Hematopoietic multipotent progenitor cell treated with erythropoietin and hydrocortisone succinate and interleukin-3 and kit ligand, for 8 days (in vitro differentiated cells): ENCODE measurements at regions not wholly inside any gene's neighbourhood (a gene's known extent, or its start where the extent isn't known, plus 50 kb on each side); places are given as distances from the start of the nearest gene placed in this dataset.
"Not testable (repeated sequence)": the region's sequence is repeated elsewhere in the genome, so short reads cannot be mapped to it uniquely, and the experiment has no call there.

Experiments used
- DNase-seq: peaks from one replicate; pipeline ENCODE4 v3.0.0-alpha.2; 2015

DNA sequence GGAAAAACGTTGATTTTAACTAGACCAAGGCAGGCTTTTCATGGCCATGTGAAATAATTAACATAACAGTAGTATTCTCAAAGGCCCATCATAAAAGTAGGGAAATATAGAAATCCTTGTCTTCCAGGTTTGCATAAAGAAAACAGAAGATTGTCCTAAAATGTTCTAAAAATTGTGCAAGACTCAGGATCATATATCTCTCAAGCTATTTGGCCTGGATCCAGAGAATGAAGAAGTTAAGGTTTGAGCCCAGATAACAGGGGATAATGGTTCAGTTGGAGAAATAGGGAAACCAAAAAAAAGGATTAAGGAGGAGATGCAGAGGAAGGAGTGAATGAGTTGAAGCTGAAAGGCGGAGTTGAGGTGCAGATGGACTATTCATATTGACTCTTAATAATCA lies 555.5 kb upstream of the NR5A2 start:
- no peak for DNase-seq

DNA sequence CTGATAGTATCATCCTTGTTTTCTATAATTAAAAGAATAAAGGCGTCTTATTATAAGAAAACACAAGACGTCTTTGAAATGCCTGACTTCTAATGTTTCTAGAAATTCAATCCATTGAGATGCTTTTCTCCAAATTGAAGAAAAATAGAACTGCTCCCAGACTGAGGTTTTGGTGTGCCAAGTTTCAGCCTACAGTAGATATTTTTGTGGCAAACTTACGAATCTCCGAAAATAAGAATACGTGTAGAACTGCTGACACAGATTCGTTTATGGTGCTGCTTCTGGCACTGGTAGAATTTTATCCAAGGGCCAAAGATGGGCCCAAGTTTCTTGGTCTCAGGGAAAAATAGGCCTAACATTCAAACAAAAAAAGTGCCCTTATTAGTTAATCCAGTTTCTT lies 554.5 kb upstream of the NR5A2 start:
- DNase-seq, result no peak

DNA sequence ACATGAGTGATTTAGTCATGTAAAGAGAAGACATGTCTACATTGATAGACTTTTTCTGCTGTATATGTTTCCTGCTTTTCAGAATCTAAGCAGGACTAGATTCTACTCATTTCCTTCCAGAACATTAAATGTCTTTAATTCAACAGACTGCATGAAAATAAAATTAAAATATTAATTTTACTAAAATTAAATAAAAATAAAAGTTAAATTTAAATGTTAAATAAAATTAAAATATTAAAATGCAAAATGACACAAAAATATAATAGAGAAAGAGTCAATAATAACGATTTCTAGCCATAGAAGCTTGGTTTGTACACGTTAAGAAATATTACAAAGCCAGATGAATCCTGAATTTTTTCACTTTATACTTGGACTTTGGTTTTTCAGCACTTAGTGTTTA lies 552.8 kb upstream of the NR5A2 start:
- DNase-seq, result no peak

DNA sequence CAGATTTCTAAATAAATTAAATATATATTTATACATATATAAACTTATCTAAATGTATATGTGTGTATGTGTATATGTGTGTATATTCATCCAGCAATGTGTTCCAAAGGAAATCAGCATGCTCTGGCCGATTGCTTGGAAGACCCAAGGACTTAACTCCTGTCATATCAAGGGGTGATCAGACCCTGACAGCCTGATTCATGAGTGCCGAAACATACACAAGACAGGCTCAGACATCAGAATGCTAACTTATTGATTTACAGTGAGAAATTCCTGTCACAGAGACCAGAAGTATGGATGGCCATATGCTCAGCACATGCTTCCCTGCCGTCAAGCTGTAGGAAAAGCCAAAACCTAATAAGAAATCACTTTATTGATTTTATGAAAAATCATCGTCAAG lies 545.1 kb upstream of the NR5A2 start:
- DNase-seq, result no peak

DNA sequence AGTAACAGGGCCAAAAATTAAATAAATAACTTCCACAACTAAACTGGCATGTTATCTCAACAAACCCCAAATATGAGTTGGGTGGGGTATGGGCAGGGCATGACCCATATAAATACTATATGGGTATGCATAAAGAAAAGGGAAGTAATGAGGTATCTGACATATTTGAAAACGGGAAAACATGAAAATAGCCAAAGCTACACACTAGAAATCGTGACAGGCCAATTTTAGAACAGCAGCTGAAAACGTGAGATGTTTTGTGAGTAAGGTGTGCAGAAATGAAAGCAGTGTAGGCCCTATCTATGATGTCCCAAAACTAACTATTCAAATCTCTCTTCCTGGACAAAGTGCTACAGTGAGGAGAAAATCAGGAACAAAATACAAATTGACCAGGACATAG lies 537.9 kb upstream of the NR5A2 start:
- DNase-seq, result no peak

DNA sequence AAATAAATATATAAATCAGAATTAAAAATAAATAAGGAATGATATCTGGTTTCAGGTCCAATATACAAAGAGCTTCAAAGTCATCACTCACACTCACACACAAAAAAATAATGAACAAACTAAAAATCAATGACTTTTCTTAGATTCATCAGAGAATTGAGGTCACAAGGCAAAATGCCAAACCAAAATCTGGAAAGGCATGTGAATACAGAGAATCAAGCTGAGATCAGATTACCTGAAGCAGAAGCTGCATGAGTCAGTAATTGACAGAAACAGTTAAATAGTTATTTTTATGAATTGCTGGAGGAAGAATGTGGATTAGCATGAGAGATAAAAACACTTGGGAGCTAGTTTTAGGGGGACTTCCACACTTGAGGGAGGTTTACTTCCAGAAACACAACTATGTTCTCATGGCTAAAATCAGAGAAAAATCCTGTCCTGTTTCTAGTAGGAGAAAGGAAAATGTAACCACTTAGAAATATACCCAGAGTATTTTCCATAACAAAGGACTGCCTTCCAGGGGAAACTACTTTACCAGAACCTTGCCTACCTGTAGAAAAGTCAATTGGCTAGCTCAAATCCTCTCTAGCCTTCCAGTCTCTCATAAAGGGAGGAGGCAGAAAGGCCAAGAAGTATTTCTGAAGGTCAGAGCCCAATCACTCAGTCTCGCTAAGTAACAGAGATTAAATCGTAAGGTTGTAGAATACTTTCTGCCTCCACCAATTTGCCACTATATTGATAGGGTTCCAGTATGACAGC lies 536.6 kb upstream of the NR5A2 start:
- DNase-seq, result no peak

DNA sequence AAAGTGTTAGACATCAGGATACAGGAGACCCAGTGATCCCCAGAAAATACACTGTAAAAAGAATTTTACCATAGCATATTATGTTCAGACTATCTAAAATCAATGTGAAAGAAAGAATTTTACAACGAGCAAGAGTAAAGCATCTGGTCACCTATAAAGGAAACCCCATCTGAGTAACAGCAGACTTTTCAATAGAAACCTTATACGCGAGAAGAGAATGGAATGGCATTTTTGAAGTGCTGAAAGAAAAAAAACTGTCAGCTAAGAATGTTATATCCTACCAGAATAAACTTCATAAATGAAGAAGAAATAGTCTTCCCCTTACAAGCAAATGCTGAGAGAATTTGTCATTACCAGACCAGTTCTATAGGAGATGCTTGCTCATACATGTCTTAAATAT lies 532.1 kb upstream of the NR5A2 start:
- DNase-seq, result no peak

DNA sequence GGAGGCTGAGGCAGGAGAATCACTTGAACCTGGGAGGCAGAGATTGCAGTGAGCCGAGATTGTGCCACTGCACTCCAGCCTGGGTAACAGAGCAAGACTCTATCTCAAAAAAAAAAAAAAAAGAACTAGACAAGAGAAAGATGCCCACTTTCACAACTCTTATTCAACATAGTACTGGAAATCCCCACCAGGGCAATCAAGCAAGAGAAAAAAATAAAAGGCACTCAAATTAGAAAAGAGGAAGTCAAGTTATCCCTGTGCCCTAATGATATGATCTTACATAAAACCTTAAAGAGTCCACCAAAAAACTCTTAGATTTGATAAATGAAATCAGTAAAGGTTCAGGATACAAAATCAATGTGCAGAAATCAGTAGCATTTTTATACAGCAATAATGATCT lies 528.7 kb upstream of the NR5A2 start:
- not testable (repeated sequence) for DNase-seq

DNA sequence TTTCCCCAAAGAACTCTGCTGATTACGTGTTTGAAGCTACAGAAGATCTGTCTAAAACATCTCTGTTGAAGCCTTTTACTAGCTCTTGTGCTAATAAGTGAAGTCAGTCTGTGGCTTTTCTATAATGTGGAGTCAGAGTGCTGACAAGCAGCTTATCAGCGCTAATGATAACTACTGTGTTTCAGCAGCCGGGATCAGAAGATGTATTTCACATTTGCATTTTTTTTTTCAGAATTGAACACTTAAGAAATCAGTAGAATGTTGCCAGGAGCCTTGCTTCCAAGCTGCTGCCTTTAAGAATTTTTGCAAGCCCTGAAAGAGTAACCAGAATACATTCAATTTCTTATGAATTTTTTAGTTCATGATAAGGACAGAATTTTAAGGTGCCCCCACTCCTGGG lies 519.4 kb upstream of the NR5A2 start:
- DNase-seq, result no peak

DNA sequence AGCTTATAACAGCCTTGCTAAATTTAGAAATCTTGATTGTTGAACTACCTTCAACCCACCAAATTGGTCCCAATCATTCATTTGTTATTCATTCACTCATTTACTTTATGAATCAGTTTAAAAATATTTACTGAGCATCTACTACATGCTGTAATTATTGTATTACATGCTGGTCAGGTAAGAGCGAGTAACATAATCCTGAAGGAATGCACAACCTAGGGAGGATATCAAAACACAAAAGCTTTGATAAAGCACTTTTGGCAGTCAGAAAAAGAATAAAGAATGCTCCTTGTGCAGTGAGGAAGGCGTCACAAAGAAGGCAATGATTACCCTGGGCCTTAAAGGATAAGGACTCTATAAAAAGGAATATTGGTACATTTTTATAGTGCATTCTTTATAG lies 518.9 kb upstream of the NR5A2 start:
- DNase-seq, result no peak

DNA sequence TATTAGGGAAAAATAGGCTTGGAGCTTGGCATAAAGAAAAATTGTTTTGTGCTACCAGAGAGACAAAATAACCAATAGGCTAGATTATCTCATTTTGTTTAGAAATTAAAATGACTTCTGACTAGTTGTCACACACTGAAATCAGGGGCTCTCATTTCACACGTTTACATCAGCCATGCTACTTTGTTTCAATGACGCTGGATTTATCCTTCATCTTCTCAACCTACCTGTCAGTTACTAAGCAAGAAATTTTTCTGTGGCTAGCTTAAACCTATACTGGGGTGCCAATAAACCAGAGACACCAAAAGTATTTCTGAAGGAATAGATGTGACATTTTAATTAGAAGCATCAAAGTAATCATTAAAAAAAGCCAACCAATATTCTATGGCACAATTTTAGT lies 518.1 kb upstream of the NR5A2 start:
- no peak for DNase-seq

DNA sequence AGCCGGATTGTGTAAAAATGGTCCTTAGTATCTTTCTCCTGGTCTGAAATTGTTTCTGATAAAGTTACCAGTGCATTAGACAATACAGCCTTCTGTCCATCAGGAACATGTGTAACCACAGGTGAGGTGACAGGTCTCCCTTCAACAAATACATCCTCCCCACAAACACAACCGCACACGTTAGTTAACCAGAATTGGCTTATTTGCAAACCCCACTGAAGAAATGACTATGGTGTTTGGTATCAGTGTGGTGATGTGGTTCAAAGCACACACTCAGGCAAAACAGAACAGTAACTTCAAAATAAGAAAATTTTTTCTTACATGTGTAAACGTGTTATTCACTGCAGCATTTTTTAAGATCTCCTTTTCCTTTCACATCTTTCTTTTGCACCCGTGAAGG lies 517.2 kb upstream of the NR5A2 start:
- DNase-seq, result no peak

DNA sequence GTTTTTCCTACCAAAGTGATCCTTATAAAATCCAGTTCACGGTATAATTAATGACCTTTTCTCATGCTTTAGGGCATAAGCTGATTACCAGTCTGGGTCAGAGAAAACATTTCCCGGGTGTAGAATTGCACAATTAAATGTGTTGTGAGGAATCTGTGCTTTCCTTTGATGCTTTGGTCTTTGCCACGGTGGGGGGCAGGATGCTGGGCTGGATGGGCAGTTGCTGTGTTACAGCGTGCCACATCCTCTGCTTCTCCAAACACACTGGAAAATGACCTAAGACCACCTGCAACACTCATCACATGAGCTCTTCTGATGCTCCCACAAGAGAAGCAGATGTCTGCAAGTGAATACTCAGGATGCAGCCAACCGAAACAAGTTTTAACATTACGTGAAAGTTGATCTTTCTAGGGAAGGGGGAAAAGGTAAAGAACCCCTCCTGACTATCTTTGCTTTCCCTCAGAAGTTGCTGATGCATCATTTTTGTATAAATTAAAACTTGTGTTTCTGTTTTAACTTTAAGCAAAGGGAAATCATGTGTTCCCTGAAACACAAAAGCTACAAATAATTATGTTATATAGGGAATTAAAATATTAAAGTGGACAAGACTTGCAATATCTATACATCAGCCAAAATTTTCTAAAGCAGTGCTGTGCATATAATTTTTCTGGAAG lies 515.3 kb upstream of the NR5A2 start:
- DNase-seq, result no peak

DNA sequence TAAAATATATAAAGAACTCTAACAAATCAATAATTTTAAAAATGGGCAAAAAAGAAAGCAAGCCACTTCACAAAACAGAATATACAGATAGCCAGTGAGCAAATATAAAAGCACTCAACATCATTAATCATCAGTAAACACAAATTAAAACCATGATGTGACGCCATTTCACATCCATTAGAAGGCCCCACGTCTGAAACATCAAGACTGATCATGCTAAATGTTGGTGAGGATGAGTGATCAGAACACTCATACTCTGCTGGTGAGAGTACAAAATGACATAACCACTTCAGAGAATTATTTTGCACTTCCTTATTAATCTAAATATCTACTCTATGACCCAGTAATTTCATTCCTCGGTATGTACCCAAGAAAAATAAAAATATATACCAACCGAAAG lies 512.2 kb upstream of the NR5A2 start:
- no peak for DNase-seq

DNA sequence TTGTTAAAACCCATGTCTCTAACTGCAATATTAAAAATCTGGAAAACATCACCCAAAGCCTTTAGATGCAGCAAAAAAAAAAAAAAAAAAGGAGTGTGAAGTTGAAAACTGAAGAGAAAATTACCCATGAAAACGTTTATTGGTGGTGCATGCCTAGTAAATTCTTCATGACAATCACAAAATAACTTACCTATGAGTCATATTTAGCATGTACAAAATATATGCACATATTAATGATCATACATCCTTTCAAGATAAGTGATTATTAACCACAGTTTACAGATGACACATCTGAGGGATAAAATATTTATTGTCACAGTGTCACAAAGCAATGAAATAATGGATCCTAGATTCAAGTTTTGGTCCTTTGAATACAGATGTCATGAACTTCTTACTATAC lies 505.2 kb upstream of the NR5A2 start:
- no peak for DNase-seq

DNA sequence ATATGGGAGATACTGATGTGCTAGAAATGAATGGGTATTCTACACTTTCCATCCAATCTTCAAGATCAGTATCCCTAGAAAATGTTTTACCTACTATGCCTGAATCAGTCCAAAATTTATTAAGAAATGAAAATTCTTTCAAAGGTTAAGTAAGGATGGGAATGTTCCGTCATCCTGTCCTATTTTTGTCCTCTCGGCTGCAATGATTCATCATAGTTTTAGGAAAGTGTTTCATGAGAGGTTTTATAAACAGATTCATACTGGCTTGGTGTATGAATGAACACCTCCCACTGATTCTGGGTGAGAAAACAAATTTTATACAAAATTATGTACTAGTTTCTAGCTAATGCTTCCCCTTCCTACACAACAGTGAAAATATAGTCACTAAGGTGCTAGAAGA lies 504.6 kb upstream of the NR5A2 start:
- DNase-seq, result no peak

DNA sequence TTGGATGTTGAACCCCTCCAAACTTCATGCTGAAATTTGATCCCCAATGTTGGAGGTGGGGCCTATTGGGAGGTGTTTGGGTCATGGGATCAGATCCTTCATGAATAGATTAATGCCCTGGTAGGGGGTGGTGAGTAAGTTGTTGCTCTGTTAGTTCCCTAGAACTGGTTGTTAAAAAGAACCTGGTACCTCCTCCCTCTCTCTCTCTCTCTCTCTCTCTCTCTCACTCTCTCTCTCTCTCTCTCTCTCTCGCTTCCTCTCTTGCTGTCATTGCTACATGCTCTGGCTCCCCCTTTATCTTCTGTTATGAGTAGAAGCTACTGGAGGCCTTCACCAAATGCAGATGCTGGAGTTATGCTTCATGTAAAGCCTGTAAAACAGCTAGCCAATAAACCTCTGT lies 498.2 kb upstream of the NR5A2 start:
- no peak for DNase-seq

DNA sequence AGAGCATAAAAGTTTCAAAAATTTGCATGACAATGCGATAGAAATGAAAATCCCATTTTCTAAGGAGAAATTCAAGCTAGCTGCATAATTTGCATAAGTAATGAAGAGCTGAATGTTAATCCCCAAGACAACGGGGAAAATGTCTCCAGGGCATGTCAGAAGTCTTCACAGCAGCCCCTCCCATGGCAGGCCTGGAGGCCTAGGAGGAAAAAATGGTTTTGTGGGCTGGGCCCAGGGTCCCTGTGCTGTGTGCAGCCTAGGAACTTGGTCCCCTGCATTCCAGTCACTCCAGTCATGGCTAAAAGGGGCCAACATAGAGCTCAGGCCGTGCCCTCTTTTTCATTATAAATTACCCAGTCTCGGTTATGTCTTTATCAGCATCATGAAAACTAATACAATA lies 494.1 kb upstream of the NR5A2 start:
- not testable (repeated sequence) for DNase-seq

DNA sequence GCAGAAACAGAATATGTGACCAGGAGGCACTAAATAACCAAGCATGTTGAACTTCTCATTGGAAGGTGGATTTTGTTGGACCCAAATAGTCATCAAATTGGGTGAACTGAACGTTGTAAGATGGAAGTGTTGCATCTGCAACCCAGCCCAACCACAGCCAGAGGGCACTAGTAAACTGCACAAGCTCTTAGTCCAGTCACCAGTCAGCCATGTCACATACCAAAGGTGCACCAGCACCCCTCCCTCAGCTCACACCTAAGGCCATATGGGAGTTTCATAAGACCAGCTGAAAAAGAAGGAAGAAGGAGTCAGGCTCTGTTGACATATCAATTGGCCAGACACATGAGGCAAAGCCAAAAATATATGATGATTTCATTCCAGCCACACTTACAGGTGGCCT lies 481.7 kb upstream of the NR5A2 start:
- peak; percentile 8 for DNase-seq

DNA sequence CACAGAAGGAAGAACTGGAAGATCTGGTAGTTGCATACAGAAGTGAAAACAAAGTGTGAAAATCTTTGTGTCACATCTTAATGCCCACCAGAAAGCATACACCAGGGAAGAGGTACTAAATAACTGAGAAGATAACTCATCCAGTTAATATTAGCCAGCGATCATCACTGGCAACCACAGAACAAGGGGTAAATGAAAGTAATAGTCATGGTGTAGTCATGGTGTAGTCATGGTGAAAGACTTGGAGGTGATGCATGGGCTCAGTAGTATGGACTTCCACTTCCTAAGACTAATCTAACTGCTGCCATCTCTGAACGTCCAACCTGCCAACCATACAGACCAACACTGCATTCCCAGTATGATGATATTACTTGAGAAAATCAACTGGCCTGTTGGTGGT lies 481.2 kb upstream of the NR5A2 start:
- DNase-seq, result no peak

DNA sequence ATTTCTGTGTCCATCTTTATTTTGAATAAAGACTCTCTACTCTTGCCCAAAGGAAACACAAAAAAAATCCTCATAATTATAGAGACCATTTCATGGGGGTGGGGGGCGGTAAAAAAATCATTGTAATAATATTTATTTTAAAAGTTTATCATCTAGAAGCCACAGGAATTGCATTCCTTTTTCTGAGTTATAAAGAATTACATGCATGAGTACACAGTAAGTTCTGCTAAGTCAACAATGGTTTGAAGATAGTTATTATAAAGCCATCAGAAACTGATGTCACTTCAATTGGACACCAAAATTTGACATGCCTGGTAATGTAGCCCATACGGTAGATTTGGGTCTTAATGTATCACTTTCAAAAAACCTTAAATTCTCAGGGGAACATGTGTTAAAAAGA lies 478.1 kb upstream of the NR5A2 start:
- DNase-seq, result no peak

DNA sequence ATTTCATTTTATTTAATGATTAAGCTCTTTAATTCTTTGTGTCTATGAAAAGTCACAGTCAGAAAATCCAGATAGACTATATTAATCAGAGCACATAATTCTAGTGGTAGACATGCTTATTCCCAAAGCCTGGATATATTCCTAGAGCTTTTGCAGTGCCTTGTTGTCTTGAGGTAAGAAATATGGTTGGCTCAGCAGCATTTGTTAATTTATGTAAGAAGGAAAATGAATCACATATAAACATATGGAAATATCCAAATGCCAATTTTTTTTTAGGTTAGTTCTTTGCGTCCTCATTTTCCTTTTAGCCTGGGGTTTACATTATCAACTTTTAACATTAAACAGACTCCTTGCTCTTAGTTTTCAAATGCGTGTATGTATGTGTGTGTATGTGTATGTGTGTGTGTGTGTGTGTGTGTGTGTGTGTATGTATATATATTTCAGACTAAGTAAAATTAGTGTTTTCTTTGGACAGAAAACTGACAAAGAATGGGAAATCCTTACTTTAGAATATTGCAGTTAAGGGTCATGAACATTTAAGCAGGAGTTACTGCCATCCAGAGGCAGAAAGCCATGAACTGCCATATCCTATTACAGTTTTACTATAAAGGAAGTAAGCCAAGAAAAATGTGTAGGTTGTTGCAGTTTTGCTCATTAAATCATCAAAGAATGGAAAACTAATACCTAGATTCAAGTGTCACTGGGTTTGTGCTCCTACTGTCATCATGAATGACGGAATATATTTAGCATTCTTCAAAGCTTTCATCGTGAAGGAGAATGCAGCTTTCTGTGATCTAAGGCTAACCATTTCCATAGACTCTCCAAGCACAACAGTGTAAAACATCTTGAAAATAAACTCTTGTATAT lies 477.1 kb upstream of the NR5A2 start:
- no peak for DNase-seq

DNA sequence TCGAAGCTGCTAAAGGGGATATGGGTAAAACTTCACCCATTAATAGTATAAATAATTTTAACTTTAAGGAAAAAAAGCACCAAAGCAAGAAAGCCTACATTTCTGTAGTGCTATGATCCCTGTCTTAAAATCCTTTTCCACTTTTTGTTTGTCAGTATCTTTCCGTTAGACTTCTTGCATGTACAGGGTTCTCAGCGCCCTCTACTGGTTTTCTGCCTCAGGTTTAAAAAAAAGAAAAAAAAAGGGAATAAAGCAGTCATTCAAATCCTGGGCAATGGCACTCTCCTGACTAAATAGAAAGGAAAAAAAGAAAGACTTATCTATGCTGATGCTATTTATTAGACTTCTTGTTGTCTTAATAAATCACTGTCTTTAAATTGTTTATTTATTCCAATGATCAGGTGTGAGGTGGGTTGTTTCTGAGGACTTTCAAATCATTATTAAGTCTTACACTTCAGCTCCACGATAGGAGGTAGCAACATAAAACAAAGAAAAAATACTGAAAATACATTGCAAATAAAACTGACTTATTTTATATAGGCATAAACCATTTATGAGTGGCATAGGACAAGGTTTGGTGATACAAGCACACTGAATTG lies 475.4 kb upstream of the NR5A2 start:
- DNase-seq, result peak; percentile 67

DNA sequence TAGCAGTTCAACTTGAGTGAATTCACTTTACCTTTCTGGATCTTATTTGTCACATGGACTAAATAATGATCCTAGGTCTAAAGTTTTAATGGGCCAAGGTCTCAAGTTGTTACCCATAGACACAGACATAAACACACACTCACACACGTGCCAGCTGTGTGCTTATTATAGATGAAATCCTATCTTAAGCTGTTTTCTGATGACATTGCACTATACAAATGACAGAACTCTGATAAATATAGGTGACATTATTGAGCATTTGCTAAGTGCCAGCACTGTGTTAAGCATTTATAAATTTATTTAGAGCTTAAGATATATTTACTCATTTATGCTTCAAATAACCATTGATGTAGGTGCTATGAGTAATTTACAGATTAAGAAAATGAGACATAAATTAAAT lies 474.4 kb upstream of the NR5A2 start:
- DNase-seq, result no peak
